ENCODE measurements at regions not wholly inside any gene's neighbourhood (a gene's known extent, or its start where the extent isn't known, plus 50 kb on each side); places are given as distances from the start of the nearest gene placed in this dataset.

DNA sequence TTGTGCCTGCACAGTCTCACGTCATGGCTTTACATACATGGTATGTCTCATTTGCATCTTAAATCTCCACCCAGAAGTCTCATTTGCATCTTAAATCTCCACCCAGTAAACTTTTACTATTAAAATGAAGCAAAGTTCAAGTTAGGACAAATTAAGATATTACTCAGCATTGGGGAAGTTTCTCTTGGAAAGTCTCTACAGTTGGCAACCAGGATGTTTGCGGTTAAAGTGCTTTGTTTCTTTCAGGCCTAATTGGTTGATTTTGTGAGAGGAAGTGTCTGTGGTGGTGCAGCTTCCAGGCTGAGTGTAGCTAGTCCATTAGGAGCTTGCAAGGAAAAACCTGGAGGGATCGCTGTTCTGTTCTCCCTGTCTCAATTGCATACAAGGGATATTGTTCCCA, 1373.3 kb upstream of the GOT2 start:
- CTCF ChIA-PET: interaction anchor here (0.6 kb wide), 1 partner anchor 116 kb away, joined by 9 read pairs; no protein-coding TSS in a partner anchor
- H3K36me3 ChIP-seq (ENCODE audit: control insufficient read depth, insufficient read depth, low read length): no peaks in the 10 kb centered on the region
- H3K27ac ChIP-seq (ENCODE audit: low read length): no peak overlapping the region
- intact Hi-C loops (cut with micrococcal nuclease; ENCODE audit: unreplicated experiment) (no loop called here), in situ Hi-C loops (cut with HindIII; ENCODE audit: low pct_unique_long_range_greater_than_20kb, low sequenced_read_pairs) (no loop called here)
- POLR2A ChIA-PET: no interaction called here
- H3K9me3 ChIP-seq (ENCODE audit: control insufficient read depth, insufficient read depth, low read depth, low read length): no peaks in the 10 kb centered on the region
- no peaks in the 10 kb centered on the region for H3K4me1 ChIP-seq (ENCODE audit: control insufficient read depth, insufficient read depth, low read length)
- ATAC-seq: no peak
- no peak overlapping the region for H3K4me3 ChIP-seq (ENCODE audit: low read depth in 2 of 2, low read length in 2 of 2)
- H3K27me3 ChIP-seq (ENCODE audit: control insufficient read depth, insufficient read depth, low read length): no peaks in the 10 kb centered on the region
- TF ChIP-seq SIN3A (IDR thresholded peaks at IDR 0.05; ENCODE audit: borderline replicate concordance, insufficient read depth, low read depth, low read length): no peak
- TF ChIP-seq, protein P1, sequence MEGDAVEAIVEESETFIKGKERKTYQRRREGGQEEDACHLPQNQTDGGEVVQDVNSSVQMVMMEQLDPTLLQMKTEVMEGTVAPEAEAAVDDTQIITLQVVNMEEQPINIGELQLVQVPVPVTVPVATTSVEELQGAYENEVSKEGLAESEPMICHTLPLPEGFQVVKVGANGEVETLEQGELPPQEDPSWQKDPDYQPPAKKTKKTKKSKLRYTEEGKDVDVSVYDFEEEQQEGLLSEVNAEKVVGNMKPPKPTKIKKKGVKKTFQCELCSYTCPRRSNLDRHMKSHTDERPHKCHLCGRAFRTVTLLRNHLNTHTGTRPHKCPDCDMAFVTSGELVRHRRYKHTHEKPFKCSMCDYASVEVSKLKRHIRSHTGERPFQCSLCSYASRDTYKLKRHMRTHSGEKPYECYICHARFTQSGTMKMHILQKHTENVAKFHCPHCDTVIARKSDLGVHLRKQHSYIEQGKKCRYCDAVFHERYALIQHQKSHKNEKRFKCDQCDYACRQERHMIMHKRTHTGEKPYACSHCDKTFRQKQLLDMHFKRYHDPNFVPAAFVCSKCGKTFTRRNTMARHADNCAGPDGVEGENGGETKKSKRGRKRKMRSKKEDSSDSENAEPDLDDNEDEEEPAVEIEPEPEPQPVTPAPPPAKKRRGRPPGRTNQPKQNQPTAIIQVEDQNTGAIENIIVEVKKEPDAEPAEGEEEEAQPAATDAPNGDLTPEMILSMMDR (IDR thresholded peaks at IDR 0.05): no peak
- TF ChIP-seq POLR2AphosphoS5 (IDR thresholded peaks at IDR 0.05; ENCODE audit: low read depth, low read length): no peak
- TF ChIP-seq TCF7L2 (IDR thresholded peaks at IDR 0.05; ENCODE audit: low read depth, low read length): no peak
- no peak for DNase-seq (ENCODE audit: low read depth, low spot score)
- no TSS peak for BruUV-seq (replicated peaks)

- TF ChIP-seq TCF7L2 (IDR thresholded peaks at IDR 0.05; ENCODE audit: low read depth, low read length): no peak
- TF ChIP-seq, protein P2, sequence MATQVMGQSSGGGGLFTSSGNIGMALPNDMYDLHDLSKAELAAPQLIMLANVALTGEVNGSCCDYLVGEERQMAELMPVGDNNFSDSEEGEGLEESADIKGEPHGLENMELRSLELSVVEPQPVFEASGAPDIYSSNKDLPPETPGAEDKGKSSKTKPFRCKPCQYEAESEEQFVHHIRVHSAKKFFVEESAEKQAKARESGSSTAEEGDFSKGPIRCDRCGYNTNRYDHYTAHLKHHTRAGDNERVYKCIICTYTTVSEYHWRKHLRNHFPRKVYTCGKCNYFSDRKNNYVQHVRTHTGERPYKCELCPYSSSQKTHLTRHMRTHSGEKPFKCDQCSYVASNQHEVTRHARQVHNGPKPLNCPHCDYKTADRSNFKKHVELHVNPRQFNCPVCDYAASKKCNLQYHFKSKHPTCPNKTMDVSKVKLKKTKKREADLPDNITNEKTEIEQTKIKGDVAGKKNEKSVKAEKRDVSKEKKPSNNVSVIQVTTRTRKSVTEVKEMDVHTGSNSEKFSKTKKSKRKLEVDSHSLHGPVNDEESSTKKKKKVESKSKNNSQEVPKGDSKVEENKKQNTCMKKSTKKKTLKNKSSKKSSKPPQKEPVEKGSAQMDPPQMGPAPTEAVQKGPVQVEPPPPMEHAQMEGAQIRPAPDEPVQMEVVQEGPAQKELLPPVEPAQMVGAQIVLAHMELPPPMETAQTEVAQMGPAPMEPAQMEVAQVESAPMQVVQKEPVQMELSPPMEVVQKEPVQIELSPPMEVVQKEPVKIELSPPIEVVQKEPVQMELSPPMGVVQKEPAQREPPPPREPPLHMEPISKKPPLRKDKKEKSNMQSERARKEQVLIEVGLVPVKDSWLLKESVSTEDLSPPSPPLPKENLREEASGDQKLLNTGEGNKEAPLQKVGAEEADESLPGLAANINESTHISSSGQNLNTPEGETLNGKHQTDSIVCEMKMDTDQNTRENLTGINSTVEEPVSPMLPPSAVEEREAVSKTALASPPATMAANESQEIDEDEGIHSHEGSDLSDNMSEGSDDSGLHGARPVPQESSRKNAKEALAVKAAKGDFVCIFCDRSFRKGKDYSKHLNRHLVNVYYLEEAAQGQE (IDR thresholded peaks at IDR 0.05; ENCODE audit: insufficient read depth in 1 of 2, low read depth in 2 of 2, low read length in 1 of 2): no peak
- TF ChIP-seq, protein P1 (IDR thresholded peaks at IDR 0.05): no peak
- no peak for TF ChIP-seq POLR2AphosphoS5 (IDR thresholded peaks at IDR 0.05; ENCODE audit: low read depth, low read length)
- no peak for TF ChIP-seq SIN3A (IDR thresholded peaks at IDR 0.05; ENCODE audit: borderline replicate concordance, insufficient read depth, low read depth, low read length)
- POLR2A ChIA-PET: no interaction called here
These were observed 1366.3 kb upstream of the GOT2 start for GRCh38 chr16:60100371-60100770.

More at GRCh38 chr16:60100371-60100770, 1366.3 kb upstream of the GOT2 start:
- DNase-seq (ENCODE audit: low read depth, low spot score) (no peak), ATAC-seq (no peak)
- in situ Hi-C loops (cut with HindIII; ENCODE audit: low pct_unique_long_range_greater_than_20kb, low sequenced_read_pairs): no loop called here
- Histone ChIP-seq H3K27ac (ENCODE audit: low read length) (no peak overlapping the region), H3K4me3 (ENCODE audit: low read depth in 2 of 2, low read length in 2 of 2) (no peak overlapping the region), H3K36me3 (ENCODE audit: control insufficient read depth, insufficient read depth, low read length) (no peaks in the 10 kb centered on the region), H3K4me1 (ENCODE audit: control insufficient read depth, insufficient read depth, low read length) (no peaks in the 10 kb centered on the region), H3K9me3 (ENCODE audit: control insufficient read depth, insufficient read depth, low read depth, low read length) (no peaks in the 10 kb centered on the region), H3K27me3 (ENCODE audit: control insufficient read depth, insufficient read depth, low read length) (no peaks in the 10 kb centered on the region)
- intact Hi-C loops (cut with micrococcal nuclease; ENCODE audit: unreplicated experiment): no loop called here
- no TSS peak for BruUV-seq (replicated peaks)
- CTCF ChIA-PET: no interaction called here

Measured in Panc1 (cell line).